Left ventricle myocardium inferior (tissue), 1 donor: ENCODE measurements at regions not wholly inside any gene's neighbourhood (a gene's known extent, or its start where the extent isn't known, plus 50 kb on each side); places are given as distances from the start of the nearest gene placed in this dataset.

Experiments
- DNase-seq: peaks from one replicate; pipeline ENCODE4 v3.0.0-alpha.2; 2020
- H3K27ac ChIP-seq: fragments of 200-600 bp; replicated peaks from 2 replicates; pipeline ENCODE4 v1.8.0; 2021
- H3K27me3 ChIP-seq: fragments of 200-600 bp; 2 replicates; pipeline ENCODE4 v1.8.0; 2021; ENCODE audit warnings: low read depth
- H3K36me3 ChIP-seq: fragments of 200-600 bp; 2 replicates; pipeline ENCODE4 v1.8.0; 2021
- H3K4me1 ChIP-seq: fragments of 200-600 bp; 2 replicates; pipeline ENCODE4 v1.8.0; 2021
- H3K4me3 ChIP-seq: fragments of 200-600 bp; 2 replicates; pipeline ENCODE4 v1.8.0; 2021; ENCODE audit warnings: mild to moderate bottlenecking, moderate library complexity
- H3K9me3 ChIP-seq: fragments of 200-600 bp; replicated peaks from 2 replicates; pipeline ENCODE4 v1.8.0; 2021
- intact Hi-C: fragments of 100-400 bp; cut with micrococcal nuclease; formaldehyde crosslinking; loops from one replicate; pipeline ENCODE4 v1.11.0; 2022
- TF ChIP-seq, protein P1 (sequence below): fragments of 200-600 bp; IDR thresholded peaks from 2 replicates; pipeline ENCODE4 v1.8.0; 2021; ENCODE audit warnings: antibody characterized with exemption, mild to moderate bottlenecking, borderline replicate concordance
- donor health status: DM: no; HTN: yes; CAD: no; lungs with severe emphysema.

DNA sequence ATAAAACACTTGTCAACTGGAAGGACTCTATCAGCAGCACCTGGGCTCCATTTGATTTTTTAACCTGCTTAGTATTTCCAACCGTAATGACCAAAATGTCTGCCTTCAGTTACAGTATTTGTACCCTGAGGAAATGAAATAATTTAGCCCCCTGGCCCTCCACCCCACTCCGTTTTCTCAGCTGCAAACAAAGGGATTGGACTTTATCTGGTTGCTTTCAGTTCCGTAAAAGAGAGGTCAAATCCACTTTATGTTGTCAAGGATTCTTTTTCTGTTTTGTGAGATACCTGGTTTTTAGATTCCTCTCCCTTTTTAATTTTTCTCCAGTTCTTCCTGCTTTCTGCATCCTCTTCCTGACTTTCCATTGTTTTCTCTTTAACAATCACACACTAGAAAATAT is 64.4 kb upstream of the BMP2 start:
- Histone ChIP-seq H3K27me3 (no peaks in the 10 kb centered on the region), H3K27ac (no peak overlapping the region), H3K4me1 (peaks cover 23% of the 10 kb centered on the region), H3K9me3 (no peaks in the 10 kb centered on the region), H3K4me3 (no peak overlapping the region), H3K36me3 (no peaks in the 10 kb centered on the region)
- TF ChIP-seq, protein P1, sequence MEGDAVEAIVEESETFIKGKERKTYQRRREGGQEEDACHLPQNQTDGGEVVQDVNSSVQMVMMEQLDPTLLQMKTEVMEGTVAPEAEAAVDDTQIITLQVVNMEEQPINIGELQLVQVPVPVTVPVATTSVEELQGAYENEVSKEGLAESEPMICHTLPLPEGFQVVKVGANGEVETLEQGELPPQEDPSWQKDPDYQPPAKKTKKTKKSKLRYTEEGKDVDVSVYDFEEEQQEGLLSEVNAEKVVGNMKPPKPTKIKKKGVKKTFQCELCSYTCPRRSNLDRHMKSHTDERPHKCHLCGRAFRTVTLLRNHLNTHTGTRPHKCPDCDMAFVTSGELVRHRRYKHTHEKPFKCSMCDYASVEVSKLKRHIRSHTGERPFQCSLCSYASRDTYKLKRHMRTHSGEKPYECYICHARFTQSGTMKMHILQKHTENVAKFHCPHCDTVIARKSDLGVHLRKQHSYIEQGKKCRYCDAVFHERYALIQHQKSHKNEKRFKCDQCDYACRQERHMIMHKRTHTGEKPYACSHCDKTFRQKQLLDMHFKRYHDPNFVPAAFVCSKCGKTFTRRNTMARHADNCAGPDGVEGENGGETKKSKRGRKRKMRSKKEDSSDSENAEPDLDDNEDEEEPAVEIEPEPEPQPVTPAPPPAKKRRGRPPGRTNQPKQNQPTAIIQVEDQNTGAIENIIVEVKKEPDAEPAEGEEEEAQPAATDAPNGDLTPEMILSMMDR: no peak
- intact Hi-C loops: no loop called here
- no peak for DNase-seq

DNA sequence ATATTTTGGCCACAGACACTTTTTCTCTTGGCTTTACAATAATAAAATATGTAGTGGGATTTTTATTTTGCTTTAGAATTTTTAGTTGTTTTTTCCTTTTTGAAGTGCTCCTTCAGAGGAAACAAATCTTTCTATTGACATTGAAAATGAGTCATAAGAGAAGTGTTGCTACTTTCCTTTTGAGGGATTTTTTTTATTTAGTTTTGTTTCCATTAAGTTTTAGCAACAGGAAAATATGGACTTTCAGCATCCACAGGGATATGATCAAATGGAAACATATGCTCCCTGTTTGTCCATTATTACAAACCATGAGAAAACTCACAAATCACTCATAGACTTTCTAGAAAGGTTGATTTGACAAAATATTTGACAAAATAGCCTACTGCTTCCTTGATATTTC is 65.3 kb upstream of the BMP2 start:
- TF ChIP-seq, protein P1: no peak
- Histone ChIP-seq H3K27me3 (no peaks in the 10 kb centered on the region), H3K9me3 (no peaks in the 10 kb centered on the region), H3K4me3 (no peak overlapping the region), H3K36me3 (no peaks in the 10 kb centered on the region), H3K4me1 (peaks cover 18% of the 10 kb centered on the region), H3K27ac (no peak overlapping the region)
- DNase-seq: no peak
- intact Hi-C loops: no loop called here

DNA sequence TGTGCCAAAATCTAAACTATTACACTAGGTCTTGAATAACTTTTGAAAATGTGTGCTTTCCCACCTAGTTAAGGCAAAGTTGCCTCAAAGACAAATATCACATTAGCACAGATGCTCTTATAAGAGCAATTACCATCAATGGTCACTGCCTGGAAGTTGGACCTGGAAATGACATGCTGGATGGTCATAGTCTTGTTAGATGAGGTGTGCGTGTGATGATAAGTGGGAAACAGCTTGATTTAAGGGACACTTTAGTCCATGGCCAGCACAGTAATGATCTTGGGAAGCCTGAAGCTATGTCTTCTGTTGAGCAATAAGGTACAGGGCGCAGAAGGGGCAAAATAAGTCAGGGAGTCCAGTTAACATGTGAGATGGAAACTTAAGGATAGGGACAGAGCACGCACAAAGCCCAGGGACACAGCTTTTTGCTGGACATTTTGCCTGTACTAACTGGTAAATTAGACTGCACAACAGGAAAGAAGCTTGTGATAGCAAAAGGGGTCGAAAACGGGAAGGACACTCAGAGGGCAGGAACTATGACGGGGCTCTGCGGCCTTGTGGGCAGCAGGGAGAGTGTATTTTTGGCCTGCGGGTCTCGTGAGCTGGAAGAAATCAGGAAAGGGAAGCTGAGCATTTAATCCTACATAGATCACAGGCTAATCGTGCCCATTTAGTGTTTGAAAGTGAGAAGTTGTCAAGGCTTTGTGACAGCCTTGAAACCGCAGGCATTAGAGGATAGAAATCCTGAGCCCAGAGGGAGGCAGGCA is 66.7 kb upstream of the BMP2 start:
- DNase-seq: peak; percentile 44
- H3K27me3 ChIP-seq: no peaks in the 10 kb centered on the region
- H3K36me3 ChIP-seq: no peaks in the 10 kb centered on the region
- no peak overlapping the region for H3K4me3 ChIP-seq
- intact Hi-C loops: no loop called here
- TF ChIP-seq, protein P1: no peak
- H3K4me1 ChIP-seq: peaks cover 18% of the 10 kb centered on the region
- peak overlapping the region; percentile 30 for H3K27ac ChIP-seq
- no peaks in the 10 kb centered on the region for H3K9me3 ChIP-seq

DNA sequence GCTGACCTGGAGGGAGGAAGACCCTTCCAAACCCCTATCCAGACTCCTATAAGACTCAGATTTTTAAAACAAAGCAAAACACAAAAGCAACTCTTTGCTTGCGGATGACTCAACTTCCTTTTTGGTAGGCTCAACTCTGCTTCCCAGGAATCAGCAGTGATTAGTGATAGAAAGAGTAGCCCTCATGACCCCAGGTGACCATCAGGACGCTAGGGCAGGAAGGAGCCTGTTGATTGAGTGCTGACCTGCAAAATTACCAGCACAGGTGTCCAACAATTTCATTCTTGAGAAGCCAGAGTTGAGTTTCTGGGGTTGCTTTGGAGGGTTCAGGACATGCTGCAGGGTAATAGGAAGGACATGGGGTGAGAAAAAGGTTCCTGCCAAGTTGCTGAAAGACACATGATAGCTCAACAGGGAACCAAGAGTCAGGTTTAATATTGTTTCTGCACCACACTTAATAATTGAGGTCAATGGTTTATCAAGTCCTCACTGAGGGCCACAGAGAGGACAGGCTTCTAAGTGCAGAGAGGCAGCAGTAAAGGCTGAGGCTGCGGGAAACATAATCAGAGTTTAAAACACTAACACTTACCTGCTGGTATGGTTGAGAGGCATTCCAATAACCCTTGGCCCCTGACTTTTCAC is 67.4 kb upstream of the BMP2 start:
- no peak overlapping the region for H3K27ac ChIP-seq
- intact Hi-C loops: no loop called here

DNA sequence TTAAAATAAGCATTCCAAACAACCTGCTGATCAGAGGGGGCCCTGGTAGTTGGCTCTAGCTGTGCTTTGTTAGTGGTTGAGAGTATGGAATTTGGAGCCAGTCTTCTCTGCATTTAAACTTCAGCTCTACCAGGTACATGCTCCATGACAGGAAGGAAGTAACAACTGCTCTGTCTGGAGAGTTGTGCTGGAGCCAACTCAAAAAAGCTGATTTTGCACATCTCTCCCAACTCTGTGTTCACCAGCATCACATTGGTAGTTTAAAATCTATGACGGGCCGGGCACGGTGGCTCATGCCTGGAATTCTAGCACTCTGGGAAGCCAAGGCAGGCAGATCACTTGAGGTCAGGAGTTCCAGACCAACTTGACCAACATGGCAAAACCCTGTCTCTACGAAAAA is 68.8 kb upstream of the BMP2 start:
- peaks cover 6% of the 10 kb centered on the region for H3K4me1 ChIP-seq
- no peaks in the 10 kb centered on the region for H3K9me3 ChIP-seq
- no peak overlapping the region for H3K4me3 ChIP-seq
- H3K27me3 ChIP-seq: no peaks in the 10 kb centered on the region
- TF ChIP-seq, protein P1: no peak
- H3K27ac ChIP-seq: no peak overlapping the region
- intact Hi-C loops: no loop called here
- DNase-seq: no peak
- H3K36me3 ChIP-seq: no peaks in the 10 kb centered on the region

More for the DNA sequence above, 67.4 kb upstream of the BMP2 start:
- no peaks in the 10 kb centered on the region for H3K36me3 ChIP-seq
- peaks cover 13% of the 10 kb centered on the region for H3K4me1 ChIP-seq
- DNase-seq: no peak
- TF ChIP-seq, protein P1: no peak
- no peak overlapping the region for H3K4me3 ChIP-seq
- H3K27me3 ChIP-seq: no peaks in the 10 kb centered on the region
- no peaks in the 10 kb centered on the region for H3K9me3 ChIP-seq
